CD14-positive monocyte (primary cell): ENCODE measurements at regions not wholly inside any gene's neighbourhood (a gene's known extent, or its start where the extent isn't known, plus 50 kb on each side); places are given as distances from the start of the nearest gene placed in this dataset.

Source experiments
- DNase-seq, 3 donors: peaks; one replicate each; pipeline ENCODE4 v3.0.0-alpha.2; 2011 to 2022
- H2AFZ ChIP-seq: 2 replicates; pipeline ENCODE4 v1.6.0; 2012; ENCODE audit warnings: mild to moderate bottlenecking, low read depth, low read length, inconsistent platforms; ENCODE audit not compliant: insufficient read depth, poor library complexity, severe bottlenecking
- H3K27ac ChIP-seq, 2 donors: 1 replicate in 1 of 2; 2 replicates in 1 of 2; pipeline ENCODE4 v1.5.1; 2012 to 2013; ENCODE audit warnings: low read length in 2 of 2, control low read depth in 1 of 2, inconsistent platforms in 1 of 2, low read depth in 1 of 2, mild to moderate bottlenecking in 1 of 2
- H3K27me3 ChIP-seq, 2 donors: one replicate each; pipeline versions ENCODE4 v1.6.0 to v1.6.1; 2011 to 2013; ENCODE audit warnings: low read length in 2 of 2; ENCODE audit not compliant: control insufficient read depth in 2 of 2, insufficient read depth in 2 of 2
- H3K36me3 ChIP-seq, 2 donors: replicated peaks in 1 of 2; 1 replicate in 1 of 2; 2 replicates in 1 of 2; pipeline versions ENCODE4 v1.5.1 to v1.6.1; 2012 to 2013; ENCODE audit warnings: low read length in 2 of 2, control low read depth in 1 of 2, inconsistent platforms in 1 of 2, mild to moderate bottlenecking in 1 of 2; ENCODE audit not compliant: insufficient read depth in 2 of 2, control insufficient read depth in 1 of 2
- H3K4me1 ChIP-seq, 2 donors: 1 replicate in 1 of 2; 2 replicates in 1 of 2; pipeline versions ENCODE4 v1.5.1 to v1.6.1; 2012 to 2013; ENCODE audit warnings: low read length in 2 of 2, control low read depth in 1 of 2, inconsistent platforms in 1 of 2, mild to moderate bottlenecking in 1 of 2, moderate library complexity in 1 of 2; ENCODE audit not compliant: insufficient read depth in 2 of 2, control insufficient read depth in 1 of 2
- H3K4me2 ChIP-seq: replicated peaks from 2 replicates; pipeline ENCODE3; 2012; ENCODE audit warnings: low read length, moderate library complexity, mild to moderate bottlenecking; ENCODE audit not compliant: poor library complexity, severe bottlenecking; ENCODE audit errors: extremely low read depth
- H3K4me3 ChIP-seq, 3 experiments: fragments of 200-600 bp in 1 of 3; sonication (generic) in 1 of 3; replicated peaks in 1 of 3; 1 replicate in 2 of 3; 2 replicates in 1 of 3; pipeline ENCODE4 v1.5.1; 2011 to 2013; ENCODE audit warnings: low read length in 3 of 3, mild to moderate bottlenecking in 3 of 3, control low read depth in 2 of 3, low read depth in 2 of 3, inconsistent platforms in 1 of 3, moderate library complexity in 1 of 3
- H3K79me2 ChIP-seq: 2 replicates; pipeline ENCODE4 v1.6.0; 2012; ENCODE audit warnings: mild to moderate bottlenecking, control low read depth, inconsistent platforms, low read length, moderate library complexity; ENCODE audit not compliant: insufficient read depth
- H3K9ac ChIP-seq: 2 replicates; pipeline ENCODE4 v1.6.0; 2017; ENCODE audit warnings: low read length, mild to moderate bottlenecking; ENCODE audit not compliant: insufficient read depth, poor library complexity, severe bottlenecking
- H3K9me3 ChIP-seq, 2 donors: replicated peaks in 1 of 2; 1 replicate in 1 of 2; 2 replicates in 1 of 2; pipeline versions ENCODE4 v1.5.1 to v1.6.1; 2012 to 2013; ENCODE audit warnings: low read length in 2 of 2, control low read depth in 1 of 2; ENCODE audit not compliant: control insufficient read depth in 1 of 2, insufficient read depth in 1 of 2
- H4K20me1 ChIP-seq: 2 replicates; pipeline ENCODE4 v1.6.0; 2012; ENCODE audit warnings: mild to moderate bottlenecking, low read length, control low read depth, moderate library complexity; ENCODE audit not compliant: insufficient read depth
- H3K27ac Mint-ChIP-seq, 7 donors: one replicate each; pipeline ENCODE4 v1.8.0; 2020; ENCODE audit warnings: mild to moderate bottlenecking in 7 of 7, mixed read lengths in 7 of 7, moderate library complexity in 6 of 7, inconsistent platforms in 2 of 7
- H3K27me3 Mint-ChIP-seq, 3 donors: one replicate each; pipeline ENCODE4 v1.8.0; 2021 to 2022; ENCODE audit warnings: low read depth in 3 of 3, mild to moderate bottlenecking in 3 of 3, mixed read lengths in 3 of 3, moderate library complexity in 3 of 3, inconsistent platforms in 1 of 3
- H3K36me3 Mint-ChIP-seq, 2 donors: one replicate each; pipeline ENCODE4 v1.8.0; 2020; ENCODE audit warnings: mixed read lengths in 2 of 2, inconsistent platforms in 1 of 2, mild to moderate bottlenecking in 1 of 2
- H3K4me1 Mint-ChIP-seq: one replicate; pipeline ENCODE4 v1.8.0; 2020; ENCODE audit warnings: mild to moderate bottlenecking, mixed read lengths
- H3K4me3 Mint-ChIP-seq, 2 donors: one replicate each; pipeline ENCODE4 v1.8.0; 2020; ENCODE audit warnings: mild to moderate bottlenecking in 2 of 2, mixed read lengths in 2 of 2, moderate library complexity in 1 of 2
- H3K9me3 Mint-ChIP-seq, 7 donors: one replicate each; pipeline ENCODE4 v1.8.0; 2020 to 2022; ENCODE audit warnings: mixed read lengths in 7 of 7, mild to moderate bottlenecking in 6 of 7, moderate library complexity in 6 of 7, inconsistent platforms in 2 of 7
- WGBS: methylation state at CpG from one replicate; pipeline ENCODE4 v1.1.5; 2013; ENCODE audit warnings: missing lambda C conversion rate; ENCODE audit not compliant: insufficient coverage; 5-methylcytosine and 5-hydroxymethylcytosine counted together
- intact Hi-C, 2 donors: fragments of 100-400 bp; cut with micrococcal nuclease; formaldehyde crosslinking; loops; one replicate each; pipeline versions ENCODE4 v1.15.0 to v1.15.1; 2023
- TF ChIP-seq, protein P1 (sequence below): fragments of 200-600 bp; IDR thresholded peaks from one replicate; pipeline ENCODE4 v1.8.0; 2022; ENCODE audit warnings: antibody characterized with exemption, mild to moderate bottlenecking

DNA sequence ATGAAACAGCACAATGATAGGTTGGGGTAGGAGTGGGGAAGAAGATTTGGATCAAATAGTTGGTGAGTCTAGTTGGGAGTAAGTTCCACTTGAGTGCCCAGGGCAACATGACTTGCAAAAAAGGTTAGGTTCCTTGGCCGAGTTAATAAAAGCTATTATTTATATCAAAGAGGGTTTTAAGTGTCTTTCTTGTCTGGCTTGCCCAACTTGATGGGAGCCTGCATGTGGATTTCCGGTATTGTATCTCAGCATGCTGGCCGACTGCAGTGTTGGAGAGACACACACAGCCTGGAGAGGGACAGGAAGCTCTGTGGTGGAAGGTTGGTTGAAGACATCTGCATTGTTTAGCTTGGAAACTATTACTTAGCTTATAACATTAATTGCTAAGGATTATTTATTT is 449.5 kb upstream of the TBL1XR1 start:
- WGBS: no CpG with 5 or more reads among the region's 3 CpGs
- peak overlapping the region in 3 of 7 donors; percentile 28 to 57 (median 28) for H3K27ac Mint-ChIP-seq
- H3K4me3 Mint-ChIP-seq: peak overlapping the region; percentile 53 to 62
- H3K79me2 ChIP-seq: no peaks in the 10 kb centered on the region
- TF ChIP-seq, protein P1, sequence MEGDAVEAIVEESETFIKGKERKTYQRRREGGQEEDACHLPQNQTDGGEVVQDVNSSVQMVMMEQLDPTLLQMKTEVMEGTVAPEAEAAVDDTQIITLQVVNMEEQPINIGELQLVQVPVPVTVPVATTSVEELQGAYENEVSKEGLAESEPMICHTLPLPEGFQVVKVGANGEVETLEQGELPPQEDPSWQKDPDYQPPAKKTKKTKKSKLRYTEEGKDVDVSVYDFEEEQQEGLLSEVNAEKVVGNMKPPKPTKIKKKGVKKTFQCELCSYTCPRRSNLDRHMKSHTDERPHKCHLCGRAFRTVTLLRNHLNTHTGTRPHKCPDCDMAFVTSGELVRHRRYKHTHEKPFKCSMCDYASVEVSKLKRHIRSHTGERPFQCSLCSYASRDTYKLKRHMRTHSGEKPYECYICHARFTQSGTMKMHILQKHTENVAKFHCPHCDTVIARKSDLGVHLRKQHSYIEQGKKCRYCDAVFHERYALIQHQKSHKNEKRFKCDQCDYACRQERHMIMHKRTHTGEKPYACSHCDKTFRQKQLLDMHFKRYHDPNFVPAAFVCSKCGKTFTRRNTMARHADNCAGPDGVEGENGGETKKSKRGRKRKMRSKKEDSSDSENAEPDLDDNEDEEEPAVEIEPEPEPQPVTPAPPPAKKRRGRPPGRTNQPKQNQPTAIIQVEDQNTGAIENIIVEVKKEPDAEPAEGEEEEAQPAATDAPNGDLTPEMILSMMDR: no peak
- H3K4me2 ChIP-seq: peak overlapping the region; percentile 35
- peaks cover 23% of the 10 kb centered on the region for H3K4me1 Mint-ChIP-seq
- peaks cover 15 to 18% of the 10 kb centered on the region in 2 donors for H3K4me1 ChIP-seq
- H3K4me3 ChIP-seq: no peak overlapping the region
- no peaks in the 10 kb centered on the region for H3K9me3 Mint-ChIP-seq
- H3K27me3 Mint-ChIP-seq: peaks cover 0 to 3% (median 0%) of the 10 kb centered on the region in 3 donors
- no peaks in the 10 kb centered on the region for H3K36me3 Mint-ChIP-seq
- no peak overlapping the region for H3K9ac ChIP-seq
- intact Hi-C loops: no loop called here
- H2AFZ ChIP-seq: peak overlapping the region; percentile 55
- no peaks in the 10 kb centered on the region for H3K36me3 ChIP-seq
- DNase-seq: peak in 2 of 3 donors; percentile 3 to 8
- H3K9me3 ChIP-seq: no peaks in the 10 kb centered on the region
- H3K27ac ChIP-seq: no peak overlapping the region
- H3K27me3 ChIP-seq: no peaks in the 10 kb centered on the region
- no peaks in the 10 kb centered on the region for H4K20me1 ChIP-seq

DNA sequence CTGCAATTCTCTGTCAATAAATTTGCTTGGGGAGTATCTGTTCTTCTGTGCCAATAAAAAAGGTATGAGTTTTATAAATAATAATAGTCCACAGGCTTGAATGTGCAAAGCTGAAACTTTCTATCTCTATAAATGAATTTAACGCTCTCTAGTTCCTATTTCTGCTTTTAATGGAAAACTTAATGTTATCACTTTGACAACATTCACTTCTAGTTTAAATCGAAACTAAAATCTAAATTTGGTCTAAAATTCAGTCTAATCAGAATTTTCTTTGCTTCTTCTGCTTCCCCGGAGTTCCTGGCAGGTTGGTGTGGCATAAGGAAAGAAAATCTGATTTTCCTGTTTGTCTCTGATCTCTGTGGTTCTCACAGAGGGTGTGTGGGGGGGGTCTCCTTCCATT is 450.1 kb upstream of the TBL1XR1 start:
- peak overlapping the region; percentile 50 for H2AFZ ChIP-seq
- no peaks in the 10 kb centered on the region for H3K36me3 ChIP-seq
- Mint-ChIP-seq H3K9me3 (no peaks in the 10 kb centered on the region), H3K27me3 (peaks cover 0 to 3% (median 0%) of the 10 kb centered on the region in 3 donors), H3K36me3 (no peaks in the 10 kb centered on the region), H3K4me1 (peaks cover 23% of the 10 kb centered on the region), H3K27ac (peak overlapping the region in 6 of 7 donors; percentile 28 to 69 (median 46)), H3K4me3 (peak overlapping the region; percentile 43 to 59)
- H3K27ac ChIP-seq: no peak overlapping the region
- peak overlapping the region; percentile 35 for H3K4me2 ChIP-seq
- intact Hi-C loops: no loop called here
- H3K4me3 ChIP-seq: peak overlapping the region in 1 of 3 experiments; percentile 27
- H3K79me2 ChIP-seq: no peaks in the 10 kb centered on the region
- H4K20me1 ChIP-seq: no peaks in the 10 kb centered on the region
- H3K27me3 ChIP-seq: no peaks in the 10 kb centered on the region
- H3K9ac ChIP-seq: no peak overlapping the region
- peaks cover 15 to 18% of the 10 kb centered on the region in 2 donors for H3K4me1 ChIP-seq
- no CpG with 5 or more reads among the region's 3 CpGs for WGBS
- H3K9me3 ChIP-seq: no peaks in the 10 kb centered on the region
- peak in 1 of 3 donors; percentile 5 for DNase-seq
- TF ChIP-seq, protein P1: no peak
